Fibroblast of pulmonary artery (primary cell): ENCODE measurements at regions not wholly inside any gene's neighbourhood (a gene's known extent, or its start where the extent isn't known, plus 50 kb on each side); places are given as distances from the start of the nearest gene placed in this dataset.
"Not testable (repeated sequence)": the region's sequence is repeated elsewhere in the genome, so short reads cannot be mapped to it uniquely, and the experiment has no call there.

ENCODE experiments used
- DNase-seq: peaks from one replicate; pipeline ENCODE4 v3.0.0-alpha.2; 2010; ENCODE audit warnings: low read depth
- H3K4me3 ChIP-seq: replicated peaks from 2 replicates; pipeline ENCODE4 v1.5.1; 2011; ENCODE audit warnings: low read depth, mild to moderate bottlenecking, control low read depth, low read length, moderate library complexity
- TF ChIP-seq, protein P1 (sequence below): IDR thresholded peaks from 2 replicates; pipeline ENCODE4 v1.5.1; 2011; ENCODE audit warnings: mild to moderate bottlenecking, control low read depth, low read length, inconsistent platforms; ENCODE audit errors: missing control alignments

DNA sequence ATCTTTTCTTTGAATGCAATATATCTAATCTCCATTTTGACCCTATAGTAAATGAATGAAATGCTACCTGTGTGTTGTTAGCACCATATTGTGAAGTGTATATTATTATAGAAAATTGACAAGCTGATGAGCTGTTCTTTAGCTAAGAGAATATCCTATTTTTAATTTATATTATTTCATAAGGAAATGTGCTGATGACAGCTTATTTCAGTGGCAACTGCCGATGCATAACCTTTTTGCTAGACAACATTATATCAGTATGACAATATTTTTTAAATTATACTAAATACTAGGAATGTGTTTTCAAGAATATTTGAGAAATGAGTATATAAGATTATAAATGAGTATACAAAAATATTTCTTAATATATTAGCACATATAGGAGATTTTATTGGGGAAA lies 573.1 kb downstream of the ZNF608 start:
- no peak for DNase-seq
- TF ChIP-seq, protein P1, sequence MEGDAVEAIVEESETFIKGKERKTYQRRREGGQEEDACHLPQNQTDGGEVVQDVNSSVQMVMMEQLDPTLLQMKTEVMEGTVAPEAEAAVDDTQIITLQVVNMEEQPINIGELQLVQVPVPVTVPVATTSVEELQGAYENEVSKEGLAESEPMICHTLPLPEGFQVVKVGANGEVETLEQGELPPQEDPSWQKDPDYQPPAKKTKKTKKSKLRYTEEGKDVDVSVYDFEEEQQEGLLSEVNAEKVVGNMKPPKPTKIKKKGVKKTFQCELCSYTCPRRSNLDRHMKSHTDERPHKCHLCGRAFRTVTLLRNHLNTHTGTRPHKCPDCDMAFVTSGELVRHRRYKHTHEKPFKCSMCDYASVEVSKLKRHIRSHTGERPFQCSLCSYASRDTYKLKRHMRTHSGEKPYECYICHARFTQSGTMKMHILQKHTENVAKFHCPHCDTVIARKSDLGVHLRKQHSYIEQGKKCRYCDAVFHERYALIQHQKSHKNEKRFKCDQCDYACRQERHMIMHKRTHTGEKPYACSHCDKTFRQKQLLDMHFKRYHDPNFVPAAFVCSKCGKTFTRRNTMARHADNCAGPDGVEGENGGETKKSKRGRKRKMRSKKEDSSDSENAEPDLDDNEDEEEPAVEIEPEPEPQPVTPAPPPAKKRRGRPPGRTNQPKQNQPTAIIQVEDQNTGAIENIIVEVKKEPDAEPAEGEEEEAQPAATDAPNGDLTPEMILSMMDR: no peak
- H3K4me3 ChIP-seq: no peak overlapping the region

DNA sequence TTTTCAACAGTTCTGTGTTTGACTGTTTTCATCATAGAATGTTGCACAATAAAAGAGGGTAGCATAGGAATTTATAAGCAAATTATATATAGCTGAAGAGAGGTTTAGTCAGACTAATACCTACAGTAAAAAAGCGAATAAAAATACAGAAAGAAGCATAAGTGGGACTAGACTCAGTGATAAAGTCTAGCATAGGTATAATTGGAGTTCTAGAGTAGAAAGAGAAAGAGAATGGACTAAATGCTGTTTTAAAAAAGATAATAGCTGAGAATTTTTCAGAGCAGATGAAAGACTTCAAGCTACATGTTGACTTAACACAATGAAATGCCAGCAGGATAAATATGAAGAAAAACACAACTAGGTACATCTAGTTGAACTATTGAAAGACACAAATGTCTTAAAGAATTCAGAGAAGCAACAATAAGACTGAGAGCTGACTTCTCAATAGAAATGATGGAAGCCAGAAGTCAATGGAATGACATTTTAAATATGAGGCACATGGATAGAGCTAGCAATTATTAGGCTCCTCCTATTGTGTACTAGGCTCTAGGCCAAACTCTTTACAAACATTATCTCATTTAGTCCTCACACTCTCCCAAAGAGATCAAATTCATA lies 573.9 kb downstream of the ZNF608 start:
- TF ChIP-seq, protein P1: no peak
- no peak for DNase-seq
- H3K4me3 ChIP-seq: no peak overlapping the region

DNA sequence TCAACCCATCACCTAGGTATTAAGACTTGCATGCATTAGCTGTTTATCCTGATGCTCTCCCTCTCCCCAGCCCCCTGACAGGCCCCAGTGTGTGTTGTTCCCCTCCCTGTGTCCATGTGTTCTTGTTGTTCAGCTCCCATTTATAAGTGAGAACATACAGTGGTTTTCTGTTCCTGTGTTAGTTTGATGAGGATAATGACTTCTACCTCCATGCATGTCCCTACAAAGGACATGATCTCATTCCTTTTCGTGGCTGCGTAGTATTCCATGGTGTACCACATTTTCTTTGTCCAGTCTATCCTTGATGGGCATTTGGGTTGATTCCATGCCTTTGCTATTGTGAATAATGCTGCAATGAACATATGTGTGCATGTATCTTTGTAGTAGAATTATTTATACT lies 578.3 kb downstream of the ZNF608 start:
- DNase-seq, H3K4me3 ChIP-seq: not testable (repeated sequence)

DNA sequence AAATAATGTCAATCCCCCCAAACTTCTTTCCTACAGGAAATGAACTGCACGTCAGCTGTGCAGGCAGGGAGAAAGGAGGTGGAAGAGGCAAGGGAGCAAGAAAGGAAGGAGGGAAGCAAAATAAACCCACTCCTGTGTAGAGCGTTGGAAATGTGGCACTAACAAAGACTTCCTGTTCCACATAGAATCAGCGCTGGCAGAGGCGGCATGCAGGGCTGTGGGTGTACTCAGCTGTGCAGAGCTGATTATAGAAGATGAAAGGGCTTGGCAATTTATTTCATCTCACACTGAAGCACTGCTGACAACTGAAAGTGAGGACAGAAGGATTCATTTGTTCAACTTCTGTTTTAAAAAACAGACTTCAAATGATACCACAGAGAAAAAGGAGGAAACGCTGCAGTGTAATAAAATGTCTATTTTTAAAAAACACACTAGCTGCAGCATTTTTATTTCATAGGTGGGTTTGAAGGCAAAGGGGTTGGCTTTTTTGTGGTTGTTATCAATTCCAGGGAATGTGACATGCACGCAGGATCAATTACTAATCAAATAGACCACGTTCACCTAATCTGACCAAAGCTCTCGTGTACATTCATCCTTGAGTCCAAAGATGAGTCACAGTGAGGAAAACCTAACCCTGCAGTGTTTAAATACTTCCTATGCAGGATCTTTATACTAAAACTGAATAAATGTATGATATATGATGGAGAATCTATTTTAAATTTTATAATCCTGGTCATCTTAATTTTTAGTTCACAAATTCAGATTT lies 583.5 kb downstream of the ZNF608 start:
- H3K4me3 ChIP-seq: no peak overlapping the region
- no peak for DNase-seq
- TF ChIP-seq, protein P1: no peak

DNA sequence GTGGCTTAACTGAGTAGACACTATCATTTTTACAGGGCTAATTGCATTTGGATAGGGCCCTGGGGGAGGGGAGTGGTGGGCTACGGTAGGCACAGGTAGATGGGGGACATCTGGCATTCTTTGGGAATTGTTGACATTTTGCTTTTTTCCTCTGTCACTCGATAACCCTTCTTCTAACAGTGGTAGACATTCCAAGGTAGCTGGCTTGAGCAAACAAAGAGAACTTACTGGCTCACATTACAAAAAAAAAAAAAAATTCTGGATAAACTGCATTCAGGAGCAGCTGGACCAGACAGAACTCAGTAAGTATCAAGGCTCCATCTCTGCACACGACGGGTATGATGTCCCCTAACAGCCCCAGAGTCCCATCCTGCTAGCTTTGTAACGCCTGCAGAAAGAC lies 585.2 kb downstream of the ZNF608 start:
- no peak for DNase-seq
- TF ChIP-seq, protein P1: no peak
- H3K4me3 ChIP-seq: no peak overlapping the region

DNA sequence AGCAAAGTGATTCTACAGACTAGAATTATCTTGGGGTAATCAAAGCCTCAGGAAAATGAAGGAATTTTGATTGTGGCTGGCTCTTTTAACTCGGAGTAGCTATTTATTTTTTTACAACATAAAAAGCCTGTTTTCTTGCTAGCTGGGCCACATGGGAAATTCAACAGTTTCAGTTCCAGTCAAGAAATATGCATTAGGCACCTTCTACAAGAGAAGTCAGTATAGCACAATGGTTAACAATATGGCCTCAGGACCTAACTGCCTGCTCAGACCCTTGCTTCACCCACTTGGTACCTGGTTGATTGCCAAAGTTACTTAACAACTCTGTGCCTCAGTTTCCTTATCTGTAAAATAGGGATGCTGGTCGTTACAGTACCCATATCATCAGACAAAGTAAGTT lies 586.2 kb downstream of the ZNF608 start:
- no peak for DNase-seq
- TF ChIP-seq, protein P1: no peak
- H3K4me3 ChIP-seq: no peak overlapping the region

DNA sequence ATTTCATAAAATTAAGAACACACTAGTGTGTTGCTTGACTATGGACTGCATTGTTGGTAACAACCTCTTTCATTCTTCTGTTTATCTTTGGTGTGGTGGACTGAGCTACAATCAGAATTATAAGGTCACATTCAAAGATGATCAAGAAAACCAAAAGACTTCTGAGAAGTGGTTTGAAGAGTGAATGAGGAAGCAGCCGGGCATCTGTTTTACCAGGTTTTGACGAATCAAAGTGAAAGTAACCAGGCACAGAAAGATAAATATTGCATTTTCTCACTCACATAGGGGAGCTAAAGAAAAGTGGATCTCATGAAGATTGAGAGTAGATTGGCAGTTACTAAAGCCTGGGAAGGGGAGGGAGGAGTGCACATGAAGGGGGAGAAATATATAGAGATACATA lies 589.1 kb downstream of the ZNF608 start:
- H3K4me3 ChIP-seq: no peak overlapping the region
- no peak for DNase-seq
- TF ChIP-seq, protein P1: no peak
